ENCODE measurements at regions not wholly inside any gene's neighbourhood (a gene's known extent, or its start where the extent isn't known, plus 50 kb on each side); places are given as distances from the start of the nearest gene placed in this dataset.

DNA sequence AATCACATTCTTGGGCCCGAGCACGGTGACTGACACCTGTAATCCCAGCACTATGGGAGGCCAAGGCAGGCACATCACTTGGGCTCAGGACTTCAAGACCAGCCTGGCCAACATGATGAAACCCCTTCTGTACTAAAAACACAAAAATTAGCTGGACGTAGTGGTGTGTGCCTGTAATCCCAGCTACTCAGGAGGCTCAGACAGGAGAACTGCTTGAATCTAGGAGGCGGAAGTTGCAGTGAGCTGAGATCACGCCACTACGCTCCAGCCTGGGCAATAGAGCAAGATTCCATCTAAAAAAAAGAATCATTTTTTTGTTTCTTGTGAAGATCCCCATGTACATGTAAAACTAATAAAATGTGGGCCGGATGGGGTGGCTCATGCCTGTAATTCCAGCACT, 53.1 kb upstream of the ATF7IP2 start:
- TF ChIP-seq POLR2A (IDR thresholded peaks at IDR 0.05; ENCODE audit: low read depth, low read length) (no peak), POLR2AphosphoS5 (IDR thresholded peaks at IDR 0.05; ENCODE audit: low read depth, low read length) (no peak)

Data from GM12891 (cell line).